ENCODE measurements at regions not wholly inside any gene's neighbourhood (a gene's known extent, or its start where the extent isn't known, plus 50 kb on each side); places are given as distances from the start of the nearest gene placed in this dataset.

DNA sequence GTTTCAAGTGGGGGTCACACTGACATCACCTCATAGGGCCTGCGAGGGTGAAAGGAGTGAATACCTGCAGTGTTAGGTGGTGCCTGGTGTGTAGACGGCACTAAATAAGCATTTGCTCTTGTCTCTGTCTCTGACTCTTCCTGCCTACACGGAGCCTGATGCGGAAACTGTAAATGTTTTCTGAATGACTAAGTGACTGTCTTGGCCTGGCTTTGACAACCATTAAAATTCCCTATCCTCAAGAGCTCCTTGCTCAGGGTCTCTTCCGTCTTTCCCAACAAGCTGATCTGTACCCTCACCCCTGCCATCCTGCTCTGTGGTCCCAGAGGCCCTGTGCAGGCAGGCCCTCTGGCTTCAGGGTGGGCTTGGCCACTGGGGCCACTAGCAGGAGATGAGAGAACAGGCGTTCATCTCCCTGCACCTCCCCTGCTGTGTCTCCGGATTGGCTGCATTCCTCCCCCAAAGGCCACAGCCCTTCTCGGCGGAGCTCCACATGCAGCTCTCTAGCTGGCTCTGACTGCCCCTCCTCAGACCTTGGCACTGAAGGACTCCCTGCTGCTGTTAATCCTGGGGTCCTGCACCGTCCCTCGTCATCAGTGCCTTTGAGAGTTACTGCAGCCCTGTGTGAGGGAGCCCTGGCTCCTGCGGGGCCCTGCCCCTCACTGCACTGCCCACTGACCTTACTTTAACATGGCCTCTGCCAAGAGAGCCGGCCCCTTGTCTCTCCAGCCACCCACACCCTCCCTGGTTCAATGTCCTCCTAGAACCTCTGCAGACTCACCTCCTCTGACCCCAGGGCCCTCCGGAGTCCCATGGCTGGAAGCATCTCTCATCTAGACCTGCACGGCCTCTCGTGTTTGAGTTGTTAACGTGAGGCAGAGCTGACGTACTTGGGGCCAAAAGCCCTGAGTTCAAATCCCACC is 211.1 kb downstream of the MATN1 start:
- no peak for DNase-seq

DNA sequence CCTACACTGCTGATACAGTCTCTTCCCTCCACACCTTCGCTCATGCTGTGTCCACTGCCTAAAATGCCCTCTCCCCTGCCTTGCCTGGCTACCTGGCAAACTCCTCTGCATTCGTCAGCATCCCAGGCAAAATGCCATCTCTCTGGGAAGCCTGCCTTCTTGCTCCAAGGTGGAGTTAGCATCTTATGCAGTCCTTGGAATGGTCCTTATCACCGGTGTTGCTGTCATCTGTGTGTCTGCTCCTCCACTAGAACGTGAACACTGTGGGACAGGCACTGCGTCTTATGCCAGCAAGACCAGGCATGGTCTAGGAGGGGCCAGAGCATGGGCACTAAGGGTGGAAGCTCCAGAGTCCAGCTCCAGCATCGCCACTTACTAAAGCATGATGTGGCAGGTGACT is 211.8 kb downstream of the MATN1 start:
- DNase-seq, result no peak

DNA sequence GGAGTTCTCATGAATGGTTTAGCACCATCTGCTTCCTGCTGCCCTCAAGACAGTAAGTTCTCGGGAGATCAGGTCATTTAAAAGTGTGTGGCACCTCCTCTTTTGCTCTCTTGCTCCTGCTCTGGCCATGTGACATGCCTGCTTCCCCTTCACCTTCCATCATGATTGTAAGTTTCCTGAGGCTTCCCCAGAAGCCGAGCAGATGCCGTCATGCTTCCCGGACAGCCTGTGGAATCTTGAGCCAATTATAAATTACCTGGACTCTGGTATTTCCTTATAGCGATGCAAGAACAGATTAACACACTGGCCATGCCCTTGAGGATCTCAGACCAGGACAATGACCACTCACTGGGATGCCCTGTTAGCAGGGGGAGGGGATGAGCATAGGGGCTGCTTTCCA is 212.3 kb downstream of the MATN1 start:
- DNase-seq, result no peak

DNA sequence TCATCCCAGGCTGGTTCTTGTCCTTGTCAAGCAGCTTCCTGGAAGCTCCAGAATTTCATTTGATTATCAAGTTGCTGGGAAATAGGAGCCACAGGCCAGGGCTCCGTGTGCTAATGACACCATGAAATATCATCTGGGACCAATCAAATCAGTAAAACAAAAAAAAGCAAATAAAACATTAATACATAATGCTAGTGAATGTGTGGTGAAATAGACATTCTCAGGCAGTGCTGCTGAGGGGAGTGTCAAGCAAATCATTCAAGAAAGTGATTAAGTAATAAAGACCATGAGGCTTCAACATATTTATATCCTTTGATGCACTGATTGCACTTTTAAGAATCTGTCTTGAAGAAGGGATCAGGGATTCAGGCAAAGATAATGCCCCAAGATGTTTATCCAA is 213.7 kb downstream of the MATN1 start:
- DNase-seq, result no peak

DNA sequence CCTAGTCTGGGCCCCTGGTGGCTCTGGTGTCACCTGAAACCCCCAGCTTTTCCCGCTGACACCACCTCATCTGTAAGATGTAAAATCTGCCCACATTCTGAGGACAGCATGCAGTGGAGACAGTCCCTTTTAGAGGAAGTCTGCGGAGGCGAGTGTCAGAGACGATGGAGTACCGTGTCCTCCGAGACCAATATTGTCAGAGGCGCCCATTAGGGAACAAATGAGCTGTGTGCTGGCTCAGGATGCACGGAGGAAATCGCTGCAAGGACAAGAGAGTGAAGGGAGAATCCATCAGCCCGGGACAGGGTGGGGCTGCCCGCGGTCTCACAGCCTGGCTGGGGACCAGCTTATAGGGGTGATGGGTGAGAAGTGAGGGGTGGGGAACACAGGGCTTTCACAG is 214.8 kb downstream of the MATN1 start:
- no peak for DNase-seq

DNA sequence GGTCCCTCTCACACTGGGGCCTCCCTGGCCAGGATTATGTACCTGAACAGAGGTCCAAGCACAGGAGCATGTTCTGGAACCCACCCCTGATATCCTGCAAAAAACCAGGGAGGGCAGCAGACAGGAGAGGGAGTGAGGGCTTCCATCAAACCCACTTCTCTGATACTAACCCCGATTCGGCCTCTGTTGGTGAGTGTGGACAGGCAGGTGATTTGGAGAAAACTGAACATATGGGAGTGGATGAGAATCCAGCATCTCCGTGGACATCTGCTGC is 215.3 kb downstream of the MATN1 start:
- no peak for DNase-seq

DNA sequence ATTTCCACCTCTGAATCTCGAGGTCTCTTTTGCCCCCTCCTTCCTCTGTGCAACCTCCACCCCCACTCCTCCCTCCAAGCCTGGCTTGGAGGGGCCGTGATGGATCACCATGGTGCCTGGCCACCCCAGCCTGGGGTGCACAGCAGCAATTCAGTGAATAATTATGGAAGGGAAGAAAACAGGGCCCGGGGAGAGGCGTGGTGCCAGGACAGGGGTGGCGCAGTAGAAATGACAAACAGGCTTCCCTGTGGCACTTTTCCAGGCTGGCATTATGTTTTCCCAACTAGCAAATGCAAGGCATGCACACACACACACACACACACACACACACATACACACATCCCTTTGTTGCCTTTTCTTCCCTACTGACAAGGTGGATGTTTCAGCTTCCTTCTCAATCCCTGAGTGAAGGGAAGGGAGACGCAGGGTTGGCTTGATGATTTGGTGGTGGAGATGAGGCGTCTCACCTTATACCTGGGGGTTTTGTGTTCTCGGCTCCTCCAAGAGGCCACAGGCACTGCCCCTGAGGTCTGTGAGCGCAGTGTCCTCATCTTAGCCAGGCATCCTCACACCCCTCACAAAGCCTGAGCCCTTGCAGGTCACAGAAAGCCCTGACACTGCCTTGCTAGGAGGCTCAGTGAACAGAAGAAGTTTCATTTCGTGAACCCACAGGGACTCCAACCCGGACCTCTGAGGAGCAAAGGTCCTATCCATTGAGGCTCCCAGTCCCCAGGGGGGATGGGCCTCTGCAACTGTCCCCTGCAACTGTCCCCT is 215.8 kb downstream of the MATN1 start:
- no peak for DNase-seq

DNA sequence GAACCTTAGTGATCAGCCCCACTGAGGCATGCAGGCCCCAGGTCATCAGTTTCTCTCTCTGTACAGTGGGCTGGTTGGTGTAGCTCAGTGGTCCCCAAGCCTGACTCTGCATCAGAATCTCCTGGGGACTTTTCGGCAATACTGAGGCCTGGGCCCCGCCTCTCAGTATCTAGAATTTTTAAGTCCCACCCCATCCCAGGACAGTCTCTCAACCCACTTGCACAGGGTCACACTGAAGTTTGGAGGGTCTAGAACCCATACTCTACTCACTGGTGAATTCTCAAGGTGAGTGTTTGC is 216.4 kb downstream of the MATN1 start:
- DNase-seq, result no peak

DNA sequence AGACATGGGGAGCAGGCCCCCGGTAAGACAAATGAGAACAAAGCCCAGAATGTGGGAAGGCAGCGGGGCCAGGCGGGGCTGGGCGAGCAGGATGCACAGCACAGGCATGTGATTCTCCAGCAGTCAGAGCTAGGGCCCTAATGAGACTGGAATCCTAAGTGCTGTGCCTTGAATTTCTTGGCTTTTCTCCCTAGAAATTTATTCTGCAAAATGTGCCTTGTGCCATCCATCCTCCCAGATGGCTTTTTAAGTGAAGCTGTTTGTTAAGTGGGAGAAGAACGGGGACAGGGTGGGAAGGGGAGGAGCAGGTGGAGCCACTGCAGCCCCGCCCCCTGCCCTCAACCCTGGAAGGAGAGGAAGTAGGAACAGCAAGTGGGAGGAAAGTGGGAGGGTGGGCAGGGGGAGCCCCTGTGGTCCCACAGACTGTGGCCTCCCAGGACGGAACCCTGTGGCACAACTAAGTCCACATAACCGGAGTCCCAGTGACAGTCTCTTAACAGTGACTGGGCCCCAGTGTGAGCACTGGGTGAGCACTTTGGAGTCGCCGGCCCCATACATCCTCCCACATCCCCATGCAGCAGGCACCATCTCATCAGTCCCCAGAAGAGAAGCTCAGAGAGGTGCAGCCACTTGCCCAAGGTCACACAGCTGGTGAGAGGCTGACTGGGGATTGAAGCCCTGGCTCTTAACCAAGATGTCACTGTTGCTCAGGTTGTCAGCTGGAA is 216.9 kb downstream of the MATN1 start:
- no peak for DNase-seq

DNA sequence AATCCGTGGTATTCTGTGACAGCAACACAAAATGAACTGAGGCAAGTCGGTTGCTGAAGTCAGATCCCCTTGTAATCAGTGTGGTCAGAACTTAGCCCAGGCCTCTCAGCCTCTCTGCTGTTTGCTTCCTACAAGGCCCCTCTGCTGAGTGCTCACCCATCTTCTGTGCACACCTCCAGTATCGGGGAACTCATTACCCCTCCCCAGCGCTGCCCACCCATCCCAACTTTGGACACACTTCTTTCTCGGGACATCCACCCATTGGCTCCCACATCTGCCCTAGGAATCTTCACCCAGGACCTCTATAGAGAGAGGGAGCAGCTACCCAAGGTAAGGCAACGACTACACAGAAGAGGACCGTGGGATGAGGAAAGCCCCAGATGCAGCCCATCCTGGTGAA is 217.5 kb downstream of the MATN1 start:
- DNase-seq, result no peak

DNA sequence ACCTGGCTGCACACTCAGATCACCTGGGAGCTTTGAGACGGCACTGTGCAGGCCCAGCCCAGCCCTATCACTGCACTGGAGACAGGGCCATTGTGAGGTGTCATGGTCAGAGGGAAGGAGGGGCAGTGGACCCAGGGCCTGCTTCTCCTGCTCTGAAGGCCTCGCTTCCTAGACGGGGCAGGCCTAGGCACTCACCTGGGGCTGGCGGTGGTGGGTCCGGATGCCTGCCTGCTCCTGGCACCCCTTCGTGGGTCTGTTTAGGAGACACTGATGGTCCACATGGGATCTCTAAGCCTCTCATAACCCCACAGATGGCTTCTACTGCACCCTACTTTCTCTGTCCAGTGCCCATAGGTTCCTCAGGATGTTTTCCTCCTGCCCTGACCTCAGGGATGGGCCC is 230.9 kb downstream of the MATN1 start:
- DNase-seq, result no peak

DNA sequence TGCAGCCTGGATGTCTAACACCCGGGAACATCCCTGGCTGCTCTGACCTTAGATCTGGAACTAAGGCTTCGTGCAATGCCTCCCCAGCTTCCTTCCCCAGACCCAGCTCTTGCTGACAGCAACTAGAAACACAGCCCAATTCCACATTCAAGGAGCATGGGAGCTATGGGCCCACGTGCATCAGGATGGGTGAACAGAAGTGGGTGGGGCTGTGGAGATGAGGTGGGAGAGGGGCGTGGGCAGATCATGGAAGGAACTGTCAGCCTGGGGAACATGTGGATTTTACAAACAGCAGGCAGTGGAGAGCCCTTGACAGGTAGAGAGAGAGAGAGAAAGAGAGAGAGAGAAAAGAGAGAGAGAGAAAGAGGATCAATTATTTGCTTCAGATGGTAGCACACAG is 231.6 kb downstream of the MATN1 start:
- DNase-seq, result no peak

DNA sequence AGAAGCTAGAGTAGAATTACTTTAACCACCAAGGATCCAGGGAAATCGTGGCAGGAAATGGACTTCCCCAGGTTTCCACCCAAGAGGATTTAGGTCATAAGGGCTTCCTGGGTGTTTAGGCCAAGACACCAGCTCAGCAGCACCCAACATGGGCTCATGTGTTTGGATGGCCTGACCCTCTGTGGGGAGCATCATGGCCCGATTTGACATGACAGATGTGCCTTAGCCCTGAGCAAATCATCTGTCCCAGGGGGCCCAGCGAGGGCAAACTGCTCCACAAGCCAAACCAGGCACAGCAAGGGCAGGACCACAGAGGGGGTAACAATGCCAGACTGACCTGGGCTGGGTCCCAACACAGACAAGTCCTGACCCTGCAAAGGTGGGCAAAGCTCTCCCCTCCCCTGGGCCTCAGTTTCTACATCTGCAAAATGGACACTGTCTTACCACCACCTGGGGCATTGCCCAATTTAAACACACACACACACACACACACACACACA is 232.8 kb downstream of the MATN1 start:
- no peak for DNase-seq

DNA sequence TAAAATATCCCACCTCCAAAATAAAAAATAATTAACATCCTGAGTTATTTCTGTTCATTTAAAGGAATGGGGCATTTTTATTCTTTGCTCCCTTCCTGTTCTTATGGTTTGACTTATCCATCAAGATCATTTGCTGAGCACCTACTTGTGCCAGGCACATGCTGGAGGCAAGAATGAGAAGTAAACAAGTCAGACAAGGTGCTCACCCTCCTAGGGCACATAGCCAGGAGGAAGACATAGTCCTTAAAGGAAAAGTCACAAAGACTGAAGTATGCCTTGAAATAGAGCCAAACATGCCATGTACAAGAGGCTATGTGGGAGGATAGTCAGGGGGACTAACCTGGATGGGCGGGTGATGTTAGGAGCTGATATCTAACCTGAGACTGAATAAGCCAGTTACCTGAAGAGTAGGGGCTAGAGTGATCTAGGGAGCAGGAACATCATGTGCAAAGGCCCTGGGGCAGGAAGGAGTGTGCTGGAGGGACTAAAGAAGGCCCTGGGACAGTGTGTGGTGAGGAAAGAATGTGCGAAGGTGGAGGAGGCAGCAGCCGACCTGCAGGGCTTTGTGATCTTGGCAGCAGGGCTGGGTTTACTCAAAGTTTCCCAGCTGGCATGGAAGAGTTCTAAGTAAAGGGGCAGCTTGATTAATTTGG is 233.5 kb downstream of the MATN1 start:
- DNase-seq, result no peak

DNA sequence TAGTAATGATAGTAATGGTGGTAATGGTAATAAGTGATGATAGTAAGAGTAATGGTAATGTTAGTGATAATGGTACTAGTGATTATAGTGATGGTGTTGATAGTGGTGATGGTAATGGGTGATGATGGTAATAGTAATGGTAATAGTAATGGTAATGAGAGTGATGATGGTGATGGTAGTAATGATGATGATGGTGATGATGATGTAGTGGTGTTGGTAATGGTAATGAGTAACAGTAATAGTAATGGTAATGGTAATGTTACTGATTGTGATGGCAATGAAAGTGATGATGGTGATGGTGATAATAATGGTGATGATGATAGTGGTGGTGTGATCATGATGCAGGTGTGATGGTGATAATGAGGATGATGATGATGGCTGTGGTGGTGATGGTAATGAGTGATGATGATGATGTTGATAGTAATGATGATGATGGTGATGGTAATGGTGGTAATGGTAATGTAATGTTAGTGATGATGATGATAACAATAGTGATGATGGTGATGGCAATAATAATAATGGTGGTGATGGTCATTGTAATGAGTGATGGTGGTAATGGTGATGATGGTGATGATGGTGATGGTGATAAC is 235.0 kb downstream of the MATN1 start:
- no peak for DNase-seq

DNA sequence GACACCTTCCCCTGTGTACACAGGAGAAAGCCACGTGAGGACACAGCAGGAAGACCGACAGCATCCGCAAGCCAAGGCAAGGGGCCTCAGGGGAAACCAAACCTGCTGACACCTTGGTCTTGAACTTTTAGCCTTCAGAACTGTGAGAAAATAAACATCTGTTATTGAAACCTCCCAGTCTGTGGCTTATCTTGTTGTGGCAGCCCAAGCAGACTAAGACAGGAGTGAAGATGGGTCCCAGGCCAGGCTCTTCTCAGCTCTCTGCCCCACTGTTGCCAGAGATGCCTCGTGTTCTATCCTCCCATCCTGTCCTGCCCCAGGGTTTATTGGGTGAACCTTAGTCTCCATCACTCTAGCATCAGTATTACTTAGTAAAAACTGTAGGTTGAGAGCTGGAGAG is 236.3 kb downstream of the MATN1 start:
- no peak for DNase-seq

DNA sequence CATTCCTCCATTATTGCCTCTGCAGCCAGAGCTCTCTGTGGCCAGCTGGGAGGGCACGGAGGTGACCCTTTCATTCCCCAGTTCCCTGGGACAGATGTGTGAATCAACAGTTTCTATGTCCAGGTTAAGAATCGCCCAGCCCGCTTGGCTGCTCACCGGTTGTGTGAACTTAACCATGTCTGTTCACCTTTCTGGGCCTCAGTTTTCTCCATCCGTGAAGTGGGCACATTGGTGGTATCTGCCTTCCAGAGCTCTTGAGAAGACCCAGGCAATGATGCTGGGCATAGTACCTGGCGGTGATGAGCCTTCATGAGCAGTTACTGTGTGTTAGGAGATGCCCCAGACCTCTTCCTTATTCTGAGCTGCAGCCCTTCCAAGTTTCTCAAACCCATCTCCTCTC is 238.3 kb downstream of the MATN1 start:
- no peak for DNase-seq

DNA sequence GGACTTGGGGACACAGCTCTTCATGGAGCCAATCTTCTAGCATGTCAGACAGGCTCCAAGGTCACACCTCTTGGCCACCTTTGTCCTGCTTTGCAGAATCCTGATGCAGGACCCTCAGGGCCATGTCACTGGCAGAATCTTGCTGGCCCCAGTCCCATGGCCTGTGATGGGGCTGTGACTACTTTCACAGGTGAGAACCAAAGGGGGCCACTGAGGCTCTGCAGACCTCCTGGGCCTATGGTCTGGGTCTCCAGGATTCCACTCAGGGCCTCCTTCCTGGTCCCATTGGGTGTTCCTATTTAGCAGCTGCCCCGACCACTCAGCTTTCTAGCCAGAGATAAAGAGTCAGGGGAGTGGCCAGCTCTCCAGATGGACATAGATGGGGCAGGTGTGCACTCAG is 238.7 kb downstream of the MATN1 start:
- no peak for DNase-seq

DNA sequence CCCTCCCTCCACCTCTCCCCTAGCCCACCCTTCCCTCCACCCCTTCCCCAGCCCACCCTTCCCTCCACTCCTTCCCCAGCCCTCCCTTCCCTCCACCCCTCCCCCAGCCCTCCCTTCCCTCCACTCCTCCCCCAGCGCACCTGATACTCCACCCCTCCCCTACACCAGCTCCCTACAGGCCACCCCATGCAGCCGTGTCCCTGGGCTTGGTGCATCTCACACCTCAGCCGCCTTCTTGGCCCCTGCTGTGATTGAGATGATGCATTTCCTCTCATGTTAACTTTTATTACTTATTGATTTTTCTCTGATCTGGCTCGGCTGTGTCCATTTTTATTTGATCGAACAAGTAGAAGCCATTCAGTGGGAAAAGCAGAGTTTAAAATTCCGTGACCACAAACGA is 243.8 kb downstream of the MATN1 start:
- DNase-seq, result no peak

DNA sequence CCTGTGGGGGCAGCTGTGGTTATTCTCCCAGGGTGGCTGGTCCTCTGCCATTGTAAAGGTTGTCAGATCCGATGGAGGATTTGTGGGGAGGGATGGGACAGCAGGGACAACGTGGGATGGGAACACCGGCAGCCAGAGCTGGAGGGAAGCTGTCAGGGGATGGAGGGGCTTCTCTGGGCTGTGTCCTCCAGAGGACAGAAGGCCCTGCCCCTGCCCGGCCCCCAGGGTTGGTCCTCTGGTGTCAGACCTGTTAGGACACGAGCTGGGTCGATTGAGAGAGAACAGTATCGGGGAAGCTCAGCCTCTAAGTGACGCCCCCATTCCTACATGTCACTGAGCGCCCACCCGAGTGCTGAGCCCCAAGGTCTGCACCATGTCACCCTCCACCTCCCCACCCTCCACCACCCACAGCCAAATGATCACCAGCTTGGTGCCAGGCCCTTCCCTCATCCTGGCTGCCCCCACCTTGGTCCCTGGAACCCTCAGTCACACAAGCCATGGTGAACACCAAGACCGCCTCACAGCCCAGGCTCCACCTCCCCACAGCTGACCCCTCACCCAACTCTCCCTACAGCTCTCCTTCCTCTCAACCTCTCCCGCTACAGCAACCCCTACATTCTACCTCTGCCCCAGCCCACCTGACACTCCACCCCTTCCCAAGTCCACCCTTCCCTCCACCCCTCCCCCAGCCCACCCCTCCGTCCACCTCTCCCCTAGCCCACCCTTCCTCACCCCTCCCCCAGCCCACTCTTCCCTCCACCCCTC is 244.4 kb downstream of the MATN1 start:
- no peak for DNase-seq

DNA sequence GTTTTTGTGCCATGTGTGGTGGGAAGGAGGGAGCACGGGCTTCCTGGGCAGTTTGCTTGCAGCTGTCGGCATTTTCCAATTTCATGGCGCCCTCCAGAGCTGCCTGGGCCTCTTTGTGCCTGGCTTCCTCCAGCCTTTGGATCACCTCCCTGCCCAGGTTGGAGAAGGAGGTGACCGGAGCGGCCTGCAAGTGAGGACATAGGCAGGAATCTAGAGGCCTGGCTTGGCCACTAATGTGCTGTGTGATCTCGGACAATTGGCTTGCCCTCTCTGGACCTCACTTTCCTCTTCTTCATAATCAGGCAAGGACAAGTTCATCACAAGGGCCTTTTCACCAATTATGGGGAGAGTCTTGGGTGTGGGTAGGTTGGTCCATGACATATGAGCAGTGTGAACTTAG is 245.1 kb downstream of the MATN1 start:
- no peak for DNase-seq

DNA sequence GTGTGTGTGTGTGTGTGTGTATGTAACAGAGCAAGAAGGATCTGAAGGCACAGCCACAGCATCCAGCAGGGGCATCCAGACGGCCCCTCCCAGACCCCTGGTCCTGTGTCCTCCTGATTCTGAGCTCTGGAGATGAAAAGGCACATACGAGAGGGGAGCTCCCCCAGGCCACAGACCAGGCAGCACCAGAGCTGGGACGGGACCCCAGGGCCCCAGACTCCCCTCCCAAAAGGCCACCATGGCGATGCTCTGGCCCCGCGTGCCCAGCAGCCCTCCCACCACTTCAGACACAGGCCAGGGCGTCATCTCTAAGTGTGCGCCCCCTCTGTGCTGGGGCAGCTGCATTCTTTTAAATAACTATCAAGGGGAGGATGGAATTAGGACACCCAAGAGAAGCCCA is 245.8 kb downstream of the MATN1 start:
- DNase-seq, result no peak

All from NCI-H1092 (cell line).